ENCODE measurements at regions not wholly inside any gene's neighbourhood (a gene's known extent, or its start where the extent isn't known, plus 50 kb on each side); places are given as distances from the start of the nearest gene placed in this dataset.
"Not testable (repeated sequence)": the region's sequence is repeated elsewhere in the genome, so short reads cannot be mapped to it uniquely, and the experiment has no call there.

- no peak for DNase-seq (ENCODE audit: low read depth)
Observed at GRCh38 chr4:82181789-82182188, 192.0 kb downstream of the HNRNPD start.

- no peak for DNase-seq (ENCODE audit: low read depth)
Observed at GRCh38 chr4:82172186-82172585, 201.6 kb downstream of the HNRNPD start.

GRCh38 chr4:82171531-82172155, 202.1 kb downstream of the HNRNPD start:
- no peak for DNase-seq (ENCODE audit: low read depth)

- DNase-seq (ENCODE audit: low read depth) = no peak
Observed at GRCh38 chr4:82149750-82150149, 224.0 kb downstream of the HNRNPD start.

GRCh38 chr4:82145850-82146249, 227.9 kb downstream of the HNRNPD start:
- no peak for DNase-seq (ENCODE audit: low read depth)

GRCh38 chr4:82140422-82140821, 233.4 kb downstream of the HNRNPD start:
- DNase-seq (ENCODE audit: low read depth) = no peak

GRCh38 chr4:82139287-82139686, 234.5 kb downstream of the HNRNPD start:
- DNase-seq (ENCODE audit: low read depth) = no peak

- DNase-seq (ENCODE audit: low read depth) = peak; percentile 5
Observed at GRCh38 chr4:82138374-82138773, 235.4 kb downstream of the HNRNPD start.

GRCh38 chr4:82136161-82136801, 237.5 kb downstream of the HNRNPD start:
- DNase-seq (ENCODE audit: low read depth) = no peak

GRCh38 chr4:82128355-82128754, 245.4 kb downstream of the HNRNPD start:
- DNase-seq (ENCODE audit: low read depth) = no peak

- DNase-seq (ENCODE audit: low read depth) = no peak
Observed at GRCh38 chr4:82126512-82127040, 247.2 kb downstream of the HNRNPD start.

GRCh38 chr4:82125787-82126297, 247.9 kb downstream of the HNRNPD start:
- no peak for DNase-seq (ENCODE audit: low read depth)

- no peak for DNase-seq (ENCODE audit: low read depth)
Observed at GRCh38 chr4:82124932-82125786, 248.6 kb downstream of the HNRNPD start.

GRCh38 chr4:82124365-82124764, 249.4 kb downstream of the HNRNPD start:
- peak; percentile 3 for DNase-seq (ENCODE audit: low read depth)

- DNase-seq (ENCODE audit: low read depth) = no peak
Observed at GRCh38 chr4:82123934-82124333, 249.9 kb downstream of the HNRNPD start.

- DNase-seq (ENCODE audit: low read depth) = not testable (repeated sequence)
Observed at GRCh38 chr4:82115183-82115582, 258.6 kb downstream of the HNRNPD start.

GRCh38 chr4:82108506-82108905, 265.3 kb downstream of the HNRNPD start:
- no peak for DNase-seq (ENCODE audit: low read depth)

GRCh38 chr4:82104578-82104977, 269.2 kb downstream of the HNRNPD start:
- no peak for DNase-seq (ENCODE audit: low read depth)

- no peak for DNase-seq (ENCODE audit: low read depth)
Observed at GRCh38 chr4:82099928-82100579, 273.7 kb downstream of the HNRNPD start.

GRCh38 chr4:82097504-82097903, 276.3 kb downstream of the HNRNPD start:
- DNase-seq (ENCODE audit: low read depth) = peak; percentile 19

- no peak for DNase-seq (ENCODE audit: low read depth)
Observed at GRCh38 chr4:82090717-82091116, 283.1 kb downstream of the HNRNPD start.

- no peak for DNase-seq (ENCODE audit: low read depth)
Observed at GRCh38 chr4:82084747-82085146, 289.0 kb downstream of the HNRNPD start.

All from Daoy (cell line).